HEK293T (cell line): ENCODE measurements at regions not wholly inside any gene's neighbourhood (a gene's known extent, or its start where the extent isn't known, plus 50 kb on each side); places are given as distances from the start of the nearest gene placed in this dataset.

Source experiments
- CTCF ChIA-PET: fragments of 350-600 bp; formaldehyde crosslinking; extraction: SDS; loops from one replicate; lab custom pipeline; 2021; ENCODE audit warnings: antibody characterized with exemption, inconsistent platforms; lab: Yijun Ruan, JAX
- POLR2A ChIA-PET: fragments of 350-600 bp; formaldehyde crosslinking; extraction: SDS; loops from one replicate; lab custom pipeline; 2020; ENCODE audit warnings: antibody characterized with exemption, inconsistent platforms; lab: Yijun Ruan, JAX
- DNase-seq: peaks from one replicate; pipeline ENCODE4 v3.0.0; 2012; ENCODE audit warnings: mixed read lengths; ENCODE audit errors: extremely low spot score
- ARNT ChIP-seq: fragments of 450-650 bp; IDR thresholded peaks from 2 replicates; pipeline ENCODE4 v1.6.1; 2017; ENCODE audit warnings: mild to moderate bottlenecking
- BHLHE40 ChIP-seq: fragments of 450-650 bp; IDR thresholded peaks from 2 replicates; pipeline ENCODE4 v1.6.1; 2016; ENCODE audit warnings: mild to moderate bottlenecking, moderate library complexity, borderline replicate concordance
- CTBP1 ChIP-seq: fragments of 450-650 bp; IDR thresholded peaks from 2 replicates; pipeline ENCODE4 v1.6.1; 2016; ENCODE audit warnings: borderline replicate concordance
- ELF4 ChIP-seq: fragments of 450-650 bp; IDR thresholded peaks from 2 replicates; pipeline ENCODE4 v1.6.1; 2017; ENCODE audit warnings: antibody characterized with exemption
- FOXA1 ChIP-seq: fragments of 450-650 bp; IDR thresholded peaks from 2 replicates; pipeline ENCODE4 v1.6.1; 2016; ENCODE audit warnings: mild to moderate bottlenecking
- FOXK2 ChIP-seq: fragments of 450-650 bp; IDR thresholded peaks from 2 replicates; pipeline ENCODE4 v1.6.1; 2016; ENCODE audit warnings: mild to moderate bottlenecking
- FOXM1 ChIP-seq: fragments of 450-650 bp; IDR thresholded peaks from 2 replicates; pipeline ENCODE4 v1.6.1; 2017; ENCODE audit warnings: mild to moderate bottlenecking, borderline replicate concordance
- HDGF ChIP-seq: fragments of 450-650 bp; IDR thresholded peaks from 2 replicates; pipeline ENCODE4 v1.6.1; 2017; ENCODE audit warnings: antibody characterized with exemption, borderline replicate concordance
- L3MBTL2 ChIP-seq: fragments of 450-650 bp; conservative IDR thresholded peaks from 2 replicates; pipeline ENCODE4 v1.6.1; 2016; ENCODE audit warnings: mild to moderate bottlenecking
- LEF1 ChIP-seq: fragments of 450-650 bp; IDR thresholded peaks from 2 replicates; pipeline ENCODE4 v1.6.1; 2017; ENCODE audit warnings: mild to moderate bottlenecking, borderline replicate concordance
- NFRKB ChIP-seq: fragments of 450-650 bp; IDR thresholded peaks from 2 replicates; pipeline ENCODE4 v1.6.1; 2016; ENCODE audit warnings: mild to moderate bottlenecking, moderate library complexity
- PKNOX1 ChIP-seq: fragments of 450-650 bp; IDR thresholded peaks from 2 replicates; pipeline ENCODE4 v1.6.1; 2016
- SP1 ChIP-seq: fragments of 450-650 bp; IDR thresholded peaks from 2 replicates; pipeline ENCODE4 v1.6.1; 2017
- SUZ12 ChIP-seq: fragments of 450-650 bp; IDR thresholded peaks from 2 replicates; pipeline ENCODE4 v1.6.1; 2016; ENCODE audit warnings: mild to moderate bottlenecking
- TARDBP ChIP-seq: fragments of 450-650 bp; IDR thresholded peaks from 2 replicates; pipeline ENCODE4 v1.6.1; 2016
- ZNF384 ChIP-seq: fragments of 450-650 bp; IDR thresholded peaks from 2 replicates; pipeline ENCODE4 v1.6.1; 2016

- CTCF ChIA-PET, result no interaction called here
- no peak for TF ChIP-seq ZNF384
- no peak for TF ChIP-seq LEF1
- TF ChIP-seq FOXK2, result no peak
- no peak for TF ChIP-seq HDGF
- TF ChIP-seq L3MBTL2, result no peak
- TF ChIP-seq FOXM1, result no peak
- TF ChIP-seq FOXA1, result no peak
- TF ChIP-seq PKNOX1, result no peak
- TF ChIP-seq BHLHE40, result no peak
- TF ChIP-seq SUZ12, result no peak
- TF ChIP-seq ELF4, result no peak
- no peak for TF ChIP-seq NFRKB
- POLR2A ChIA-PET, result no interaction called here
- DNase-seq, result no peak
Measured at GRCh38 chr5:61261136-61261535, 70.9 kb upstream of the ZSWIM6 start.

GRCh38 chr5:61262080-61262479 is 70.0 kb upstream of the ZSWIM6 start:
- DNase-seq, result no peak
- POLR2A ChIA-PET, result no interaction called here
- no peak for TF ChIP-seq FOXA1
- TF ChIP-seq CTBP1, result no peak
- TF ChIP-seq SP1, result no peak
- no peak for TF ChIP-seq ARNT
- TF ChIP-seq LEF1, result no peak
- no peak for TF ChIP-seq FOXK2
- TF ChIP-seq FOXM1, result no peak
- TF ChIP-seq L3MBTL2, result no peak
- TF ChIP-seq ELF4, result no peak
- no peak for TF ChIP-seq HDGF
- CTCF ChIA-PET, result interaction anchor here (0.6 kb wide), 1 partner anchor 300 kb away, joined by 4 read pairs; no protein-coding TSS in a partner anchor

GRCh38 chr5:61263072-61263471 is 69.0 kb upstream of the ZSWIM6 start:
- no peak for TF ChIP-seq ZNF384
- TF ChIP-seq SUZ12, result no peak
- no peak for TF ChIP-seq FOXA1
- TF ChIP-seq NFRKB, result no peak
- TF ChIP-seq FOXK2, result no peak
- TF ChIP-seq ARNT, result no peak
- no peak for TF ChIP-seq L3MBTL2
- TF ChIP-seq TARDBP, result no peak
- TF ChIP-seq HDGF, result no peak
- no peak for TF ChIP-seq BHLHE40
- no peak for TF ChIP-seq CTBP1
- TF ChIP-seq FOXM1, result no peak
- no peak for TF ChIP-seq LEF1
- no peak for TF ChIP-seq ELF4
- TF ChIP-seq SP1, result no peak
- no peak for TF ChIP-seq PKNOX1
- ChIA-PET POLR2A (no interaction called here), CTCF (no interaction called here)
- no peak for DNase-seq

GRCh38 chr5:61263561-61264272 is 68.3 kb upstream of the ZSWIM6 start:
- no peak for DNase-seq
- POLR2A ChIA-PET, result no interaction called here
- TF ChIP-seq BHLHE40 (no peak), CTBP1 (no peak), FOXK2 (no peak), ZNF384 (no peak), SP1 (no peak), ELF4 (no peak), NFRKB (no peak), L3MBTL2 (no peak)
- CTCF ChIA-PET, result no interaction called here

- no peak for TF ChIP-seq ELF4
- TF ChIP-seq CTBP1, result no peak
- TF ChIP-seq PKNOX1, result no peak
- no peak for TF ChIP-seq FOXA1
- TF ChIP-seq HDGF, result no peak
- no peak for TF ChIP-seq LEF1
- DNase-seq, result no peak
- ChIA-PET POLR2A (no interaction called here), CTCF (no interaction called here)
Measured at GRCh38 chr5:61264273-61264661, 67.8 kb upstream of the ZSWIM6 start.

- CTCF ChIA-PET, result no interaction called here
- POLR2A ChIA-PET, result no interaction called here
- TF ChIP-seq SUZ12 (no peak), SP1 (no peak), PKNOX1 (no peak), LEF1 (no peak), HDGF (no peak), ARNT (no peak), NFRKB (no peak), FOXM1 (no peak), ZNF384 (no peak), BHLHE40 (no peak), TARDBP (no peak), L3MBTL2 (no peak), FOXK2 (no peak), CTBP1 (no peak), FOXA1 (no peak), ELF4 (no peak)
- DNase-seq, result no peak
Measured at GRCh38 chr5:61267116-61267515, 64.9 kb upstream of the ZSWIM6 start.
